GM19193 (cell line): ENCODE measurements at regions not wholly inside any gene's neighbourhood (a gene's known extent, or its start where the extent isn't known, plus 50 kb on each side); places are given as distances from the start of the nearest gene placed in this dataset.

Source experiments
- POLR2A ChIP-seq: IDR thresholded peaks from 4 replicates; pipeline ENCODE4 v1.6.1; 2011; ENCODE audit not compliant: insufficient read depth, insufficient read length; ENCODE audit errors: extremely low read depth

GRCh38 chr2:2750867-2751714 is 420.0 kb upstream of the MYT1L start:
- no peak for TF ChIP-seq POLR2A

- TF ChIP-seq POLR2A, result no peak
Observed at GRCh38 chr2:2749206-2749598, 418.1 kb upstream of the MYT1L start.

- no peak for TF ChIP-seq POLR2A
Observed at GRCh38 chr2:2748399-2749205, 417.5 kb upstream of the MYT1L start.

- no peak for TF ChIP-seq POLR2A
Observed at GRCh38 chr2:2747797-2748301, 416.8 kb upstream of the MYT1L start.

GRCh38 chr2:2746731-2747130 is 415.7 kb upstream of the MYT1L start:
- no peak for TF ChIP-seq POLR2A

- TF ChIP-seq POLR2A, result no peak
Observed at GRCh38 chr2:2744958-2745715, 414.1 kb upstream of the MYT1L start.

- TF ChIP-seq POLR2A, result no peak
Observed at GRCh38 chr2:2744107-2744506, 413.0 kb upstream of the MYT1L start.

- no peak for TF ChIP-seq POLR2A
Observed at GRCh38 chr2:2743164-2743571, 412.1 kb upstream of the MYT1L start.

- no peak for TF ChIP-seq POLR2A
Observed at GRCh38 chr2:2742726-2743125, 411.7 kb upstream of the MYT1L start.

- TF ChIP-seq POLR2A, result no peak
Observed at GRCh38 chr2:2740238-2740775, 409.2 kb upstream of the MYT1L start.

GRCh38 chr2:2739231-2739795 is 408.2 kb upstream of the MYT1L start:
- no peak for TF ChIP-seq POLR2A

GRCh38 chr2:2738684-2739083 is 407.6 kb upstream of the MYT1L start:
- no peak for TF ChIP-seq POLR2A

GRCh38 chr2:2738276-2738675 is 407.2 kb upstream of the MYT1L start:
- no peak for TF ChIP-seq POLR2A

GRCh38 chr2:2735041-2735440 is 404.0 kb upstream of the MYT1L start:
- TF ChIP-seq POLR2A, result no peak
